Stimulated activated CD4-positive, alpha-beta T cell treated with anti-CD3 and anti-CD28 coated beads, Interleukin-12 subunit alpha, Interleukin-12 subunit beta, amount 100 ng/mL, for 48 hours (primary cell): ENCODE measurements at regions not wholly inside any gene's neighbourhood (a gene's known extent, or its start where the extent isn't known, plus 50 kb on each side); places are given as distances from the start of the nearest gene placed in this dataset.

Experiments
- DNase-seq, 3 donors: peaks; one replicate each; pipeline ENCODE4 v3.0.0-alpha.2; 2020; ENCODE audit warnings: low read depth in 2 of 3, low spot score in 1 of 3

- DNase-seq: no peak
These were observed 73.9 kb upstream of the FSTL5 start for GRCh38 chr4:162237676-162238075.

- no peak for DNase-seq
These were observed 70.8 kb upstream of the FSTL5 start for GRCh38 chr4:162234595-162234994.

GRCh38 chr4:162232349-162232748, 68.5 kb upstream of the FSTL5 start:
- DNase-seq: no peak

GRCh38 chr4:162229670-162230069, 65.9 kb upstream of the FSTL5 start:
- DNase-seq: no peak

- DNase-seq: no peak
These were observed 57.3 kb upstream of the FSTL5 start for GRCh38 chr4:162221148-162221547.
